DMS53 (cell line): ENCODE measurements at regions not wholly inside any gene's neighbourhood (a gene's known extent, or its start where the extent isn't known, plus 50 kb on each side); places are given as distances from the start of the nearest gene placed in this dataset.
"Not testable (repeated sequence)": the region's sequence is repeated elsewhere in the genome, so short reads cannot be mapped to it uniquely, and the experiment has no call there.

Experiments
- DNase-seq: peaks from one replicate; lab custom pipeline; 2025; lab: John Stamatoyannopoulos, UW

DNA sequence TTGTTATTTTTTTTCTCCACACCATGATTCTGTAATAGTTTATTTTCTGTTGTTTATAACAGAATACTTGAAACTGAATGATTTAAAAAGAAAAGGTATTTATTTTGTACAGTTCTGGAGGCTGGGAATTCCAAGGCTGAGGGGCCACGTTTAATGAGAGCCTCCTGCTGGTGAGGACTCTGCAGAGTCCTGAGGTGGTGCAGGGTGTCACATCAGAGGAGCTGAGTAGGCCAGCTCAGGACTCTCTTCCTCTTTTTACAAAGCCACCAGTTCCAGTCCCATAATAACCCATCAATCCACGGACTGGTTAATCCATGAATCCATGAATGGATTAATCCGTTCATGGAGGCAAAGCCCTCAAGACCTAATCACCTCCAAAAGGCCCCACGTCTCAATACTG lies 71.6 kb downstream of the TFAP2A start:
- no peak for DNase-seq

DNA sequence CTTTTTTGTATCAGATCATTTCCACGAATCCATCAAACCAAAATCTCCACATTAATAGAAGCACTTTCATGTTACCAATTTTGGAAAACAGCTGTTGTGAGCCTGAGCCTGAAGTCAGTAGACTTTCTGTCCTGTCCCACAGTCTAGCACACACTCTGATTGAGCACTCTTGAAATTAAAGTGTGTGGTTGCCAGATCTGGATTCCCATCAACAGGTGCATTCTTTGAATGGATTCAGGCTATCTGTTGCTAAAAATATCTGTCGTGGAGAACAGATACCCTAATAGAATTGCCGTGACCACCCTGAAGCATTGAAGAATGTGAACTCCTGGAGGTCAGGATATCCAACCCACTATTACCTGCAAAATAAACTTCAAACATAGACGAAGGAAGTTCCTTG lies 73.3 kb downstream of the TFAP2A start:
- no peak for DNase-seq

DNA sequence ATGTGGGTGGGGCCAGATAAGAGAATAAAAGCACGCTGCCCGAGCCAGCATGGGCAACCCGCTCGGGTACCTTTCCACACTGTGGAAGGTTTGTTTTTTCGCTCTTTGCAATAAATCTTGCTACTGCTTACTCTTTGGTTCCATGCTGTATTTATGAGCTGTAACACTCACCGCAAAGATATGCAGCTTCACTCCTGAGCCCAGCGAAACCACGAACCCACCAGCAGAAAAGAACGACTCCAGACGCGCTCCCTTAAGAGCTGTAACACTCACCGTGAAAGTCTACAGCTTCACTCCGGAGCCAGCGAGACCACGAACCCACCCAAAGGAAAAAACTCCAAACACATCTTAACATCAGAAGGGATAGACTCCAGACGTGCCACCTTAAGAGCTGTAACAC lies 76.7 kb downstream of the TFAP2A start:
- no peak for DNase-seq

DNA sequence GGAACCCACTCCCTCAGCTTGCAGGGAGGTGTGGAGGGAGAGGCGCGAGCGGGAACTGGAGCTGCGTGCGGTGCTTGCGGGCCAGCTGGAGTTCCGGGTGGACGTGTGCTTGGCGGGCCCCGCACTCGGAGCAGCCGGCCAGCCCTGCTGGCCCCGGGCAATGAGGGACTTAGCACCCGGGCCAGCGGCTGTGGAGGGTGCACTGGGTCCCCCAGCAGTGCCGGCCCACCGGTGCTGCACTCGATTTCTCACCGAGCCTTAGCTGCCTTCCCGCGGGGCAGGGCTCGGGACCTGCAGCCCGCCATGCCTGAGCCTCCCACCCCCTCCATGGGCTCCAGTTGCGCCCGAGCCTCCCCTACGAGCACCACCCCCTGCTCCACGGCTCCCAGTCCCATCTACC lies 77.5 kb downstream of the TFAP2A start:
- DNase-seq = not testable (repeated sequence)

DNA sequence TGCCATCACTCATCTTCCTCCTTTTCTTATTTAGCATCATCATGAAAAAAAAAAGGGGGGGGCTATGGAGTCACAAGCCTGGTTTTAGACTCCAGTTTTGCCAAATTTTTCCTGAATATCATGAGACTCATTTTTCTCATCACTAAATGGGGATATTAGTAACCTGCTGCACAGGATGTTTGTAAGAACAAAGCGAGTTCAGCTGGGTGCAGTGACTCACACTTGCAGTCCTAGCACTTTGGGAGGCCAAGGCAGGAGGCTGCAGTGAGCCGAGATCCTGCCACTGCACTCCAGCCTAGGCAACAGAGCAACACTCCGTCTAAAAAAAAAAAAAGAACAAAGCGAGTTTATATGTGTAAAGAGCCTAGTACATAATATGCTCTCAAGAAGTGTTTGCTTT lies 82.8 kb downstream of the TFAP2A start:
- DNase-seq = no peak

DNA sequence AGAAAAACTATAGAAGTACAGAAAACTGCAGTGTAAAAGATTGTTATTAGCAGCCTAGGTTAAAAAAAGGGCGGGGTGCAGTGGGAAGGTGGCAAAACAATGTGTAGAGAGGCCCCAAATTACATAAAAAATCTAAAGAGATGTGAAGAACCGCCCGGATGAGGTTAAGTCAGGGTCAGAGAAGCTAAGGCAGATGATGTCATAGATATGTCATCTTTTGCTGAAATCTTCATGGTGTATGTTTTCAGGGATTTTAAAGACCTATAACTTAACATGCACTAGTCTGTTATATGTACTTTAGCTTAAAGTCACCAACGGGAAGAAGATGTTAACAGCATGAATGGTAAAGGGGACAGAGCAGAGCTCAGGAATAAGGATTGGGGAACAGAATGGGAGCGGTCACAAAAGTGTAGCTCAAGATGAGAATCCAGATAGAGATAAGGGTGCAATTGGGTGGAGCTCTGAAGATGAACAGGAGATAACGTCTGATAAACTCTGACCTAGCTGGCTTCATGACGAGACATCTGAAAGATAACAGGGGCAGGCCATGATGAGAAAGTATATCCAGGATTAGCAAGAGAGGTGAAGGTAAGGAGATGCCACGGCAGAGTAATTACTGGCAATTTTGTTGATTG lies 83.4 kb downstream of the TFAP2A start:
- no peak for DNase-seq

DNA sequence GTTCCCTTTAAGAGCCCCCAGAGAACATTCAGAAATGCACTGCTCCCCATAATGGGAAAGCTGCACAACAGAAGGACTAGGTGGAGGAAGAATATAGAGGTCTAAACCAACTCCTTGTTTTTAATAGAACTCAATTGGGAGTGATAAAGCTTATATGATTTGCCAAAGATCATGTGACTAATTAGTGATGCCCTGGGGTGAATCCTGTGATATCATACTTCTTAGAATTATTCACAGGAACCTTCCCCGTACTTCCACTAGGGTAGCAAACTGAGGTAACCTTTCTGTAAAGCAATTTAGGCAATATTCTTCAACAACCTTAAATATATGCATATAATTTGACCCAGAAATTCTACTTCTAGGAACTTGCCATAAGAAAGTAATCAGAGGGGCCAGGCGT lies 84.4 kb downstream of the TFAP2A start:
- DNase-seq = no peak

DNA sequence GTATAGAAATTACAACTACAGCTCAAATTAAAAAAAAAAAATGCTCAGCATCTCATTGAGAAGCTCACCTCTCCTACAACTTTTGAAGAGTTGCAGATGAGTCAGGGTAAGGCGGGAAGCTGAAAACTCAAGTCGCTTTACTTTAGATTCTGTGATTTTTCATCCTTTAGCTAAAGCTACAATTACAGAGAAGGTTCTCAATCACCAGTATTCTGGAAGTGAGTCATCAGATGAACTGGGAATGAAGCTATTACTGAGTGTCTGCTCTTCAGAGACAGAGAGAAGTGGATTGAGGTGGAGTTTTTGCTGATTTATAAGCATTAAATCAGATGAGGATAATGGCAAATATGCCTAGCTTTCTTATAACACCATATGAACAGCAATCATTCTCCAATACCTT lies 91.9 kb downstream of the TFAP2A start:
- DNase-seq = no peak

DNA sequence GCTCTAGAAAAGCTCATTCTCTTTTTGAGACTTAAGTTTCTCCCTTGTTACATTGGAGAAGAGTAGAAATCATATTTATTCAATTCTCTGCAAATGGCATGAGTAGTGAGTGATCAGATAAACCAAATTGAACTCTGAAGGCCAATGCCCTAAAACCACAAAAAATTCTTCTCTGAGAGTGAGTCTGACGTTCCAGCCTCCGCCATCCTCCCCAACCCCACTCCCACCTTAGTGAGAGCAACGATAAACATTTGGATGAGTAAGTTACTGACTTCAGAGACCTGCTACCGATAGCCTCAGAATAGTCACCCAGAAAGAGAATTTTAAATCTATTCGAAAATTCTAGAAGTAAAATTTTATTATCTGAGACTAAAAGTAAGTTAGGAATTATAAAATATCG lies 94.6 kb downstream of the TFAP2A start:
- DNase-seq = no peak

DNA sequence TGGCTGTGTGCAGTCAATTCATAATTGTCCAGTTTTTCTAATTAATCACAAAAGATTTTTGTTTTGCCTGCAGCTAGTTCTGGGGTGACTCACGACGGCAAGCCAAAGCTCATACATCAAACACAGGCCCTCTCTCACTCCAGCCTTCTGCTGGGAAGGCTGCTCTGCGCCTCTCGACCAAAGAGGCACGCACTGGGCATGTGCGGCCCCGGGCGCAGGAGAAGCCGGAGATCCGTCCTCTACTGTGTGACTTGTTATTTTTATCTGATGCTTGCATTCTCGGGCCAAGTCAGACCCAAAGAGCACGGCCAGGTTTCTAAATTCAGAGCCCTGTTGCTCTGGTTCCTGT lies 98.5 kb downstream of the TFAP2A start:
- no peak for DNase-seq

DNA sequence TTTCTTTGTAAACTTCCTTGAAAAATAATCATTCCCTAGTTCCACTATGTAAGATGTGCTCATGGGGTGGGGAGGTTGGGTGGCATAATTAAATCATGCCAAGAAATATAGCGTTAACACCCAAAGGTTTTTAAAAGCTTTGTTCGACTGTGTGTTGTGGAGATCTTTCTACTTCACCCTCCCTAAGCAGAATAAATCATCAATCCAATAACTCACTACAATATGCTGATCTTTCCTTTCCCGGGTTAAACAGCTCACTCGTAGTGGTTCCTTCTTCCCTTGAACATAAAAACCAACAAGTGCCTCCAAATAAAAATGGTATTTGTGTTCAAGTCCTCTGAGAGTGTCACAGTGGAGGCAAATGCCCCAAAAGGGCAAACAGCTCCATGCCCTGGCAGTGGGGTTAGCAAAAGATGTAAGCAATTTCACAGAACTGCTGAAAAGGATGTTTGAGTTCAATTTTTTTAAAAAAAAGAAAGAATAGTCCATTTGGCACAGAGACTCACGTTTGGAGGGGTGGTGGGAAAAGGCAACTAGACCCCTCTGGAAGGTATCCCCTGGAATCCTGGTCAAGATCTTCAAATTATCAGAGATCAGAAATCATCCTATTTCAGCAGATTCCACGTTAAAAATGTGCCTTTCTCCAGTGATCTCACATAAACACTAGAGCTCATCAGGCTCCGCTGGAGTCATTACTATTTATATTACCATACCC lies 99.1 kb downstream of the TFAP2A start:
- DNase-seq = no peak

DNA sequence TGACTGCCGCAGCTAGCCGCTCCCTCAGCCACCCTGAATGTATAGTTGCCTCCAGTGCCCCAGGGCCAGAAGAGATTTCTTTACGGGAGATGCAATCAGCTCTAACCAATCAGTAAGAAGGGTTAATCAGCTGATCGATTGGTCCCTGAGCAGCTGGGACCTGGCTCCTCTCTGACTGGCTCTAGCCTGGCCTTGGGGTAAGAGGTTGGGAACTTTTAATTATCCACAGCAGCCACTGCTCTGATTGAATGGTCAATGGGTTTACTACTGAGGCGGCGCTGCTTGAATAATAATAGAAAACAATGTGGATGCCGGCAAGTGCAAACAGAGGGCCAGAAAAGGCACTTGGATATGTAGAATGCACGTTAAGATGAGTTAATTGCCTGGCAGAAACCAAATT lies 99.8 kb downstream of the TFAP2A start:
- DNase-seq = no peak

DNA sequence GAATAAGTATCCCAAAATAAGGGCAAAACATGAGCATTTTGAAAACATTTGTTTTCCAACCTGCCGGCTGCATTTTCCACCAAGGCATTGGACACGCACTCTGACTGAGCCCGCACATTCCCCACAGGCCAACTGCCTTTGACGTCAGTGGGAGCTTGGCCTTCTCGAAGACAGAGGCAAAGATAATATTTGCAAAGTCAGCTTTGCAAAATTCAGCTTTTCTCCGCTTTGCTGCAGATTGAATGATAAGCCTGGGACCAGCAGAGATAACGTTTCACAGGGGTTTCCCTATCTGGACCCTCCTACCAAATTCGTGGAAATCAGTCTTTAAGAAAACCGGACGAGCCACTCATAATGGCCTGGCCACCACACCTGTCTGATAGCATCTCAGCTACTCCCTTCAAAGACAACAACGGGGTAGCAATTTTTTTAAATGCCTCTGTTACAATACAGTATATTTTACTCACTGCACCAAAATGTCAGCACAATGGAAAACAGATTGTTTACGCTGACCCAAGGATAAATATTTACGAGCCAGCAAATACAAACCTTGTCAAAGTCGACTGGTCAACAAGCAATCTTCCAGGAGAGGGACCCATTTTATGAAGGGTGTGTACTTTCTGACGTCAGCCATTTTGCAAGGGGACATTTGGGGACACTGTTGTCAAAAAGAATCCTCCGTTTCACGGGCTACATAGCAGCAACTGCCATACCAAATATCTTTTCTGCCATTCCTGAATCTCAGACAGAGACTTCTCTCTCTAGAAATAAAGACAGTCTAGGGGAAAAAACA lies 100.5 kb downstream of the TFAP2A start:
- DNase-seq = no peak

DNA sequence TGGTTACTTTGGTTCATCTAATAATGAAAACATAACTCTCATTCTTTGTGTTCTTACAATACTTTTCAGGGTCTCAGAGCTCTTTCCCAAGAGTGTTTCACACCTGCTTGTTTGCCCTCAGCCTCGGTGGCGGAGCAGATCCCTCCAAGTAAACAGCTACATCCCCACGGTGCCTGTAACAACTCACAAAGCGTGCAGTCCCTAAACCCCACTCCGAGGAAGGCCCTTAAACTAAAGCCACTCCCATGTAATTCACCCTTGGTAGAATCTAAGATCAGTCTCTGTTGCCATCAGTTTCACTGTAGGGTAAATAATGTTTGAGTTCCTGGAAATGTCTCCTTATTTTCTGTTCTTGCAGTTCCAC lies 101.1 kb downstream of the TFAP2A start:
- DNase-seq = no peak

DNA sequence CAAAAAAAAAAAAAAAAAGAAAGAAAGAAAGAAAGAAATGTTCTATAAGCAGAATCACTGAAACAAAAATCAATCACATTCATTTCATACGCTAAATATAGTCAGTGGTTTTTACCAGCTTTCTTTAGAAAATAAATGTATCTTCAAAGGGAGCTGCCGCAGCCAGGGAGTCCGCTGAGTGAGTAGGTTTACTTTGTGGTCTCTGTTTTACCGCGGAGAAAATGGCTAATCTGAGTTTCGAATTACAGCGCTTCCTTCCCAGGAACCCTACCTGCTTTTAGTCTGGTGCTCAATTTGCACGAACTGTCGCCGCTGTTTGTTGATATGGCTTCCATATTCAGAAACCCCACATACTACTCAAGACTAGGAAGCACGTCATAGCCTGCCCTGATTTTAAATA lies 102.4 kb downstream of the TFAP2A start:
- no peak for DNase-seq

DNA sequence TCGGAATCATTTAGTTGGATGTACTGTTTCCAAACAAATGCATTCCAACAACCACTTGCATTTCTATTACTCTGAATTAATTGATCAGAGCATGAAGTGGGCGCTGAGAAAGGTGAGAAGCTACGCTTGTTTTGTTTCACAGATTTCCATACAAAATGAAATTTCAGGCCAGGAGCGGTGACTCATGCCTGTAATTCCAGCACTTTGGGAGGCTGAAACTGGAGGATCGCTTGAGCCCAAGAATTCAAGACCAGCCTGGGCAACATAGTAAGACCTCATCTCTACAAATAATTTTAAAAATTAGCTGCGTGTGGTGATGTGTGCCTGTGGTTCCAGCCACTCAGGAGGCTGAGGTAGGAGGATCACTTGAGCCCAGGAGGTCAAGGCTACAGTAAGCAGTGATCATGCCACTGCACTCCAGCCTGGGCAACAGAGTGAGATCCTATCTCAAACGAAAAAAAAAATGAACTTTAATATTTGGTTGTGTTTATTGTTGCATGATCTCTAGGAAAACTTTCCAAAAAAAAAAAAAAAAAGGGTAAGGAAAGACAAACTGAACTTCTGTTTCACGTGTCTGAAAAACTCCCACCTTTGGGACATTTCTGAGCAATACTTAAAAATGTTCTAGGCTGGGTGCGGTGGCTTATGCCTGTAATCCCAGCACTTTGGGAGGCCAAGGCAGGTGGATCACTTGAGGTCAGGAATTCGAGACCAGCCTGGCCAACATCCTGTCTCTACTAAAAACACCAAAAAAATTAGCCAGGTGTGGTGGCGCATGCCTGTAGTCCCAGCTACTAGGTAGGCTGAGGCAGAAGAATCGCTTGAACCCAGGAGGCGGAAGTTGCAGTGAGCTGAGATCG lies 103.1 kb downstream of the TFAP2A start:
- not testable (repeated sequence) for DNase-seq

DNA sequence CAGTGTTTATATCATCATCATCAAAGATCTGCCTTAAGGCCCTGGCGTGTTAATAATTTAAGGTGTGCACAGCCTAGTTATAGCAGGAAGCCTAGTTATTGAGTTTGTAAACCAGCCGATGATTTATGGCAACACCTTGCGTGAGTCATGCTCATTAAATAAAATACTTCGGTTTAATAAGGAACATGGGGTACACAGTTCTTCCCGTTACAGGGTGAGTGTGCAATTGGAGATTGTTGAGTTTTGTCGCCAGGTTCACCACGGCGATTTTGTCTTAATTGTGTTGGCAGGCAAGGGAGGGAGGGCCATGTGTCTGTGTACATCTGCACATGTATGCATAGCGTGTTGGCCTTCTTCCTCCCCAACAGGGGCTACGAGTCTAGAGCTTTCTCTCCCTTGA lies 104.0 kb downstream of the TFAP2A start:
- DNase-seq = no peak

DNA sequence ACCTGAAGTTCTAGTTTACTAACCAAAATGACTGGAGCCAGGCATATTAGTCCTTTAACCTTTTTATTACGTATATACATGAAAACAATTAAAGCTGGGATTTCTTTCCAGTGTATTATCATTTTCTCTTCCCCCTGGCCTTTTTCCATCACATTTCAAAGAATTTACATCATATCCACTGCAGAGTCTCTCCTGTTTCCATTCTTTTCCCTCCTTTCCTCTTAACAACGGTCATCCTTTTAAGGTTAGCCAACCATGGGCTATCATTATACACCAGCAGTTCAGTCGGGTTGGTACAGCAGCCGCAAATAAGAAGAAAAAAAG lies 104.6 kb downstream of the TFAP2A start:
- DNase-seq = no peak

DNA sequence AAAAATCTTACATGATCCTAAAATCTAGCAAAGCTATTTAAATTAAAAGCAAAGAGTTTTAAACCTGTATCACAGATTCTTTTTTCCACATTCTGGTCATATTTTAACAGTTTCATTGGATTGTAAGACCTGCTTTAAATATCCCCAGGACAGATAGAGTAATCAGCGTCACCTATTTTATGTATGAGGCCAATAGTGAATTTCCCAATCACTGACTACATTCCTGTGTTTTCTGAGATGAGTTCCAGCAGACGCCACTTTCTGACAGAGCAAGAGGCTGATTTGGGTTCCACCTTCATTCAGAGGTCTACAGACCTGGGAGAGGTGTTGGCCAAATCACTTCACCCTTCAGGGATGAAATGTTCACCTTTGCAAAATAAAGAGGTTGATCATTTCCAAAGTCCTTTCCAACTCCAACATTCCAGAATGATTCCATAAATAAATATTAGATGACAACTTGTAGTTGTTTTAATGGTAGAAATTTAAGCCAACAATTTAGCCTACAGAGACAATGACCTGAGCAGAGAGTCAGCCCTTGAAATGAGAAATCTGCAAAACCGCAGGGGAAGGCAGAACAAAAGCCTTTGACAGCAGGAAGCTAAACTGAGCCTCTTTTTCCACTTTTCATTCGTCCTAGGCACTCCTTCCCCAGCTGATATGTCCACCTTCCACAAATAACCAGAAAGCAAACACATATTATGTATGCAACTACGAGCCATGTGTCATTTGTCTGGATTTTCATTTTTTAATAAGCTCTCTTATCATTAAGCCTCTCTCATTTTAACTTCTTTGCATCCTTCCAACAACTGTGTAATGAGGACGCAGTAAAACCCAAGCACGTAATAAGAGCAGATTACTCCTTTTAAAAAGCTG lies 105.2 kb downstream of the TFAP2A start:
- no peak for DNase-seq

DNA sequence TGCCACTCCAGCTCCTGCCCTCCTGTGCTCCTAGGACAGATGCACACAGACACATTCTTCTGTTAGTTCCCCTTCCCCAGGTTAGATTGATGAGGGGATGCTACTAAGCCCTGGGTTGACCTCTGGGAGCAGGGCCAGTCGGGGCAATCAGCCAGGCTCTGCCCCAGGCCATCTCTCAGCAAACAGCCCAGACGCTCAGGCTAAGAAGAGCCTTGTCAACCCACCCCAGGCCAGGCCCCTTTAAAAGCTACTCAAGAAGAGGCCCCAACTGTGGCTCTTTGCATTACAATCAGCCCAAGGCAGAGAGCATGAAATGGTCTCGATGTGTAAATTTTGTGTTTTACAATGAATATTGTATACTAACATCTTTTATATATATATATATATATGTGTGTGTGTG lies 107.4 kb downstream of the TFAP2A start:
- no peak for DNase-seq

DNA sequence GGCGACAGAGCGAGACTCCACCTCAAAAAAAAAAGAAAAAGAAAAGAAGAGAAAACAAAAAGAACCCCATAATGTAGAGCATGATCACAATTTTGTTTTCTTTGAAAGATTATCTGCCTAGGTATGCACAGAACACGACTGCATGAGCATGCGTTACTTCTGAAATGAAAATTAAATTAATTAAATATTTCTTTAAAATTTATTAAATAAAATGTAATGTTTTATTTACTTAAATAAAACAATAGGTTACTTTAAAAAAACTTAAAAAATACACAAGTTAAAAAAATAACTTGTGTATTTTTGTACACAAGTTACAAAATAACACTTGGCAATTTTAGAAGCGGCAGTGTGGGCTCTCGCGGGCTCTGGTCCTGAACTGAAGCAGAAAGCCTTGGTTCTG lies 107.8 kb downstream of the TFAP2A start:
- no peak for DNase-seq
